Aorta (tissue), 5 donors: ENCODE measurements at regions not wholly inside any gene's neighbourhood (a gene's known extent, or its start where the extent isn't known, plus 50 kb on each side); places are given as distances from the start of the nearest gene placed in this dataset.

Source experiments
- ATAC-seq: fragments of 200-7000 bp; cut with Tn5 transposase; one replicate; pipeline ENCODE4 v1.9.1; 2022; ENCODE audit warnings: moderate library complexity; ENCODE audit not compliant: low FRiP score
- DNase-seq, 2 donors: peaks; one replicate each; pipeline ENCODE4 v3.0.0-alpha.2; 2020
- H3K27ac ChIP-seq, 2 donors: one replicate each; pipeline ENCODE4 v1.5.1; 2013; ENCODE audit warnings: low read length in 2 of 2, mild to moderate bottlenecking in 2 of 2, moderate library complexity in 2 of 2, control low read depth in 1 of 2, inconsistent platforms in 1 of 2, low read depth in 1 of 2
- H3K27me3 ChIP-seq, 2 donors: one replicate each; pipeline ENCODE4 v1.6.1; 2013; ENCODE audit warnings: control low read depth in 1 of 2, low read length in 1 of 2, mild to moderate bottlenecking in 1 of 2, moderate library complexity in 1 of 2; ENCODE audit not compliant: insufficient read depth in 2 of 2, control insufficient read depth in 1 of 2
- H3K36me3 ChIP-seq, 2 donors: one replicate each; pipeline ENCODE4 v1.6.1; 2013; ENCODE audit warnings: control low read depth in 1 of 2, low read length in 1 of 2, mild to moderate bottlenecking in 1 of 2; ENCODE audit not compliant: insufficient read depth in 2 of 2, control insufficient read depth in 1 of 2
- H3K4me1 ChIP-seq, 2 donors: one replicate each; pipeline ENCODE4 v1.6.1; 2013; ENCODE audit warnings: low read length in 2 of 2, control low read depth in 1 of 2, mild to moderate bottlenecking in 1 of 2, moderate library complexity in 1 of 2; ENCODE audit not compliant: insufficient read depth in 2 of 2, control insufficient read depth in 1 of 2
- H3K4me3 ChIP-seq, 2 donors: one replicate each; pipeline ENCODE4 v1.5.1; 2013; ENCODE audit warnings: low read length in 2 of 2, control low read depth in 1 of 2, mild to moderate bottlenecking in 1 of 2
- H3K9me3 ChIP-seq: one replicate; pipeline ENCODE4 v1.6.1; 2013; ENCODE audit warnings: mild to moderate bottlenecking, low read length; ENCODE audit not compliant: control insufficient read depth
- WGBS, 2 donors: extraction: QIAGEN DNeasy Blood & Tissue Kit; methylation state at CpG; one replicate each; pipeline ENCODE4 v1.1.7; 2013; 5-methylcytosine and 5-hydroxymethylcytosine counted together
- intact Hi-C, 2 donors: fragments of 100-400 bp; cut with DNase I; formaldehyde crosslinking; loops; one replicate each; pipeline versions ENCODE4 v1.14.2 to v1.15.0; 2022
- donor health status: healthy with polysubstance abuse.
- donor health status: Bipolar disorder and iron deficiency.
- donor health status: DM: no; HTN: no; CAD: no.
- donor health status: DM: no; HTN: no; CAD: no.
- donor health status: DM: yes; HTN: yes; CAD: no.

- ATAC-seq, result no peak
- Histone ChIP-seq H3K27me3 (no peaks in the 10 kb centered on the region), H3K27ac (no peak overlapping the region), H3K4me1 (no peaks in the 10 kb centered on the region), H3K36me3 (no peaks in the 10 kb centered on the region), H3K9me3 (no peaks in the 10 kb centered on the region), H3K4me3 (no peak overlapping the region)
- DNase-seq, result no peak
- intact Hi-C loops, result no loop called here
- 91 to 92% methylated on average over 11 of the region's 11 CpGs for WGBS, 2 donors
Observed at GRCh38 chr10:78290131-78290750, 256.6 kb downstream of the RPS24 start.

DNA sequence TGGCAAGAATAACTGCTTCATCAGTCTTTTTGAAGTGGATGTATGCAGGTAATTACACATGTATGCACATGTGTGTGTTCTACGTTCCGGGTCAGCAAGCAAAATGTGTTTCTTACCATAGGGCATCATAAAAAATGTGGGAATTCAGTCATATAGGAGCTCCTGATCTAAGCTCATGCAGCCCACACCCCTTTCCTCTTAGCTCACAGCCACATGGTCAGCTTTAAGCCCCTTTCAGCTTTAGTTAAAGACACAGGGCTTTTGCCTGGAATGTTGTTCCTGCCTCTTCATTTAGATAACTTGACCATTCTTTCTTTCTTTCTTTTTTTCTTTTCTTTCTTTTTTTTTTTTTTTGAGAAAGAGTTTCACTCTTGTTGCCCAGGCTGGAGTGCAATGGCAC, 258.1 kb downstream of the RPS24 start:
- Histone ChIP-seq H3K27me3 (no peaks in the 10 kb centered on the region), H3K4me3 (no peak overlapping the region), H3K36me3 (no peaks in the 10 kb centered on the region), H3K9me3 (no peaks in the 10 kb centered on the region), H3K4me1 (no peaks in the 10 kb centered on the region), H3K27ac (no peak overlapping the region)
- intact Hi-C loops, result no loop called here
- DNase-seq (no peak), ATAC-seq (no peak)
- 96% methylated on average over 2 of the region's 2 CpGs for WGBS, 2 donors

- DNase-seq, result no peak
- Histone ChIP-seq H3K27me3 (no peaks in the 10 kb centered on the region), H3K4me3 (no peak overlapping the region), H3K9me3 (no peaks in the 10 kb centered on the region), H3K4me1 (no peaks in the 10 kb centered on the region), H3K27ac (no peak overlapping the region), H3K36me3 (no peaks in the 10 kb centered on the region)
- intact Hi-C loops, result no loop called here
- 88 to 89% methylated on average over 10 of the region's 10 CpGs for WGBS, 2 donors
- no peak for ATAC-seq
Observed at GRCh38 chr10:78292250-78292981, 258.8 kb downstream of the RPS24 start.

DNA sequence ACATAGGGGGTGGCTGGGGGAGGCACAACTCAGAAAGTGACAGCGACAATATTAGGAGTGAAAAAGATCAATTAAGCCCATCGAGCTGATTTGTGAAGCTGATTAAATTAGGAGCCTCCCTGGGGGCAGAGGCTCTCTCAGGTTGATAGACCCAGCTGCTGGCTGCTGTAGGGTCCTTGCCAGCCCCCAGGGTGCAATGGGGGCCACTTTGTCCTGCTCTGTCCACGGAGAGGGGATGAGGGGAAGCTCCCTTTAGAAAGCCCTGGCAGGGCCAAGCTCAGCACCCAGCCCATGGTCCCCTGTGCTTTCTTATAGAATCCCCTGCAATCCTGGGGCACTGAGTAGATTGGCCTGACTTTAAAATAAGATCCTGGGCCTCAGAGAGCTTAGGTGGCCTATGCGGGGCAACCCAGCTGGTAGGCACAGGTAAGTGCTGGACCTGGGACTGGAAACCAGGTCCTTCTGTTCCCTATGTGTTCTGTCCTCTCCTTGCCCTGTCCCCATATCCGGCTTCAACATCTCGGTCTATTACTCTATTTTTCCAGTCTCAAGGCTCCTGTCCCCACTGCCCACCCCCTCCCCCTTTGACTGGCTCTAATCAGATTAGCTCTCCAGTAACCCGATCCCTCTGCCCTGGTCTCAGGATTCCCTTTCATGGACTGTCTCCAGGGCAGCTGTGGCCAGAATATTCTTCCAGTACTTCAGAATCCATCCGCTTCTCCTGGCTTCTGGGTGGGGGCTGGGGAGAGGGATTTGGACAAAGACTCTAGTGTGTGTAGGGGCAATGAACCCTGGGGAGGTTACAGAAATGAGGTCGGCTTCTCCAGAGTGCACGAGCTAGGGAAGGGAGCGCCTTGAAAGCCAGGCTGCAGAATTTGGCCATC, 259.6 kb downstream of the RPS24 start:
- intact Hi-C loops, result no loop called here
- Histone ChIP-seq H3K4me3 (no peak overlapping the region), H3K27me3 (no peaks in the 10 kb centered on the region), H3K36me3 (no peaks in the 10 kb centered on the region), H3K27ac (no peak overlapping the region), H3K4me1 (no peaks in the 10 kb centered on the region), H3K9me3 (no peaks in the 10 kb centered on the region)
- DNase-seq (peak in 1 of 2 donors; percentile 11), ATAC-seq (no peak)
- 80 to 84% methylated on average over 11 of the region's 11 CpGs for WGBS, 2 donors

DNA sequence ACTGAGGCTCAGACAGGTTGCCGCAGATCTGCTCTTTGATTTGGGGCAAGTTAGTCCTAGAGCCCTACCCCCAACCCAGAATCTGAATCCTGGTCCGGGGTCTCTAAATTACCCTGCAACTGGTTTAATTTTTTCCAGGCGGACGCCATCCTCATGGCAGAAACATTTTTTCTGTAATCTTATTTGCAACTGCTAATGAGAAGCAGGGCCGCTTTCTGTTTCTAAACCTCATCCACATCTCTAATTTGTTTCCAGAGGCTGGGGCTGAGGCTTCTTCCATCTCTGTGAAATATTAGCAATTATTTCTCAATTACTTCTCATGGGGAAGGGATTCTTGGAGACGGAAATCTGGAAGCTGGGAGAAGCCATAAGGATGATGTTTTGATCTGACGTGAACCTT, 261.6 kb downstream of the RPS24 start:
- H3K4me1 ChIP-seq, result no peaks in the 10 kb centered on the region
- ATAC-seq, result no peak
- H3K36me3 ChIP-seq, result no peaks in the 10 kb centered on the region
- WGBS, 2 donors, result 92 to 94% methylated on average over 7 of the region's 7 CpGs
- no peak overlapping the region for H3K4me3 ChIP-seq
- H3K27ac ChIP-seq, result no peak overlapping the region
- no peaks in the 10 kb centered on the region for H3K27me3 ChIP-seq
- peak in 1 of 2 donors; percentile 0 for DNase-seq
- no peaks in the 10 kb centered on the region for H3K9me3 ChIP-seq
- intact Hi-C loops, result no loop called here

DNA sequence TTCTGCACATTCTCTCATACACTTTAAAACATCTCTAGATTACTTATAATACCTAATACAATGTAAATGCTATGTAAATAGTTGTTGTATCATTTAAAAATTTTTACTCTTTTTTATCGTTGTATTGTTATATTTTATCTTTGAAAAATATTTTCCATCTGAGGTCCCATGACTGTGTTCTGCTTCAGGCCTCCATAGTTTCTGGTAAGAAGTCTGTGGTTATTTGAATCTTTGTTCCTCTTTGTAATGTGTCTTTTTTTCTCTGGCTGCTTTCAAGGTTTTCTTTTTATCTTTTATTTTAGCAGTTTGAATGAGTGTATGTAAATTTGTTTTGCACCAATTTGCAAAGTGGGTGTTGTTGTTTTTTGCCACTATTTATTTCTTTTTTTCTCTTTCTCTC, 263.1 kb downstream of the RPS24 start:
- Histone ChIP-seq H3K27ac (no peak overlapping the region), H3K36me3 (no peaks in the 10 kb centered on the region), H3K9me3 (no peaks in the 10 kb centered on the region), H3K27me3 (no peaks in the 10 kb centered on the region), H3K4me1 (no peaks in the 10 kb centered on the region), H3K4me3 (no peak overlapping the region)
- 78 to 79% methylated on average over 1 of the region's 1 CpG for WGBS, 2 donors
- DNase-seq, result no peak
- no peak for ATAC-seq
- intact Hi-C loops, result no loop called here

GRCh38 chr10:78297997-78298396, 264.3 kb downstream of the RPS24 start:
- no peaks in the 10 kb centered on the region for H3K36me3 ChIP-seq
- no peaks in the 10 kb centered on the region for H3K27me3 ChIP-seq
- DNase-seq (no peak), ATAC-seq (no peak)
- no peak overlapping the region for H3K27ac ChIP-seq
- intact Hi-C loops, result no loop called here
- no peaks in the 10 kb centered on the region for H3K9me3 ChIP-seq
- H3K4me3 ChIP-seq, result no peak overlapping the region
- no peaks in the 10 kb centered on the region for H3K4me1 ChIP-seq
- WGBS, 2 donors, result 89 to 100% methylated on average over 1 of the region's 1 CpG

DNA sequence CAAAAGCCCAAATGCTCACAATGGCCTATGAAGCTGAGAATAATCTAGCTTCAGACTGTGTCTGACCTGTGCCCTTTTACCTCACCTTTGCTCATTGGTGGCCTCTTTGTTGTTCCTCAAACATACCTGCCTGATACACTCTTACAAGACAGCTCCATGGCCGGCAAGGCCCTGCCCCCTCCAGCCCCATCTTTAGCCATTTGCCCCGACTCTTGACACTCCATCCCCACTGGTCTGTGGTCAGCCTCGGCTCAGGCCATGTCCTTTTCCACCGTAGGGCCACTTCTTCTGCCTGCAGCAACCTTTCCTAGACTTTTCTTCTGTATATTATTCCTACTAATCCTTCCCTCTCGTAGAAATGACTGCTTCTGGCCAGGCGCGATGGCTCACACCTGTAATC, 265.2 kb downstream of the RPS24 start:
- intact Hi-C loops, result no loop called here
- H3K27ac ChIP-seq, result no peak overlapping the region
- WGBS, 2 donors, result 94 to 97% methylated on average over 7 of the region's 7 CpGs
- DNase-seq, result no peak
- no peak for ATAC-seq
- H3K27me3 ChIP-seq, result no peaks in the 10 kb centered on the region
- H3K9me3 ChIP-seq, result no peaks in the 10 kb centered on the region
- no peak overlapping the region for H3K4me3 ChIP-seq
- no peaks in the 10 kb centered on the region for H3K36me3 ChIP-seq
- H3K4me1 ChIP-seq, result no peaks in the 10 kb centered on the region
